Ovary (tissue), 3 donors: ENCODE measurements at regions not wholly inside any gene's neighbourhood (a gene's known extent, or its start where the extent isn't known, plus 50 kb on each side); places are given as distances from the start of the nearest gene placed in this dataset.

Experiments used
- CTCF ChIP-seq, 3 donors: fragments of 450-650 bp in 2 of 3; fragments of 200-600 bp in 1 of 3; IDR thresholded peaks; one replicate each; pipeline versions ENCODE4 v1.5.1 to v1.8.0; 2016 to 2022; ENCODE audit warnings: antibody characterized with exemption in 3 of 3, mild to moderate bottlenecking in 1 of 3
- EP300 ChIP-seq: sonication (generic); formaldehyde crosslinking; IDR thresholded peaks from one replicate; pipeline ENCODE4 v1.6.1; 2017; ENCODE audit warnings: antibody characterized with exemption
- POLR2A ChIP-seq: fragments of 450-650 bp; IDR thresholded peaks from one replicate; pipeline ENCODE4 v1.6.1; 2017; ENCODE audit warnings: antibody characterized with exemption, mild to moderate bottlenecking, moderate library complexity
- donor health status: DM: no; HTN: no; CAD: no.

GRCh38 chr10:14431868-14432267 is 101.1 kb upstream of the FRMD4A start:
- TF ChIP-seq POLR2A (no peak), CTCF (IDR thresholded peaks at IDR 0.05) (no peak), EP300 (no peak)
